C4-2B (cell line): ENCODE measurements at regions not wholly inside any gene's neighbourhood (a gene's known extent, or its start where the extent isn't known, plus 50 kb on each side); places are given as distances from the start of the nearest gene placed in this dataset.

Experiments
- CTCF ChIP-seq: fragments of 450-650 bp; conservative IDR thresholded peaks from 2 replicates; pipeline ENCODE4 v1.5.1; 2017; ENCODE audit warnings: mild to moderate bottlenecking
- ZFX ChIP-seq: fragments of 450-650 bp; IDR thresholded peaks from 2 replicates; pipeline ENCODE4 v1.6.1; 2017

DNA sequence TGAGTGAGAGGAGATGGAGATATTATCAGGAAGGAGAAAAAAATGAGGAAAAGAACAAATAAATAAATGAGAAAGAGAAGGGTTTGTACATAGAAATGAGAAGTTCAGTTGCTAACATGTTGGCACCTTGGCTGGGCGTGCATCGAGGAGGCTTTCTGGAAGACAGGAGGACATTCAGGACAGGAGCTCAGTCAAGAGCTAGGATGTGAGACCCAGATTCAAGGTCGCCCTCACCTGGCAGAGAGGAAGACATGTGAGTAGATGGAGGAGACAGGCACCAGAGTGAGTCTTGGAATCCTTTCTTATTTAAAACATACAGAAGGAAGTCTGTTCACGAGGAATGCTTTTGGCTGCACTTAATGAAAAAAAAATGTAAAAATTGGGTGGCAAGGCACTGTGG, 640.9 kb downstream of the NPHP4 start:
- TF ChIP-seq CTCF = no peak
- no peak for TF ChIP-seq ZFX
